Astrocyte (in vitro differentiated cells and primary cell): ENCODE measurements at regions not wholly inside any gene's neighbourhood (a gene's known extent, or its start where the extent isn't known, plus 50 kb on each side); places are given as distances from the start of the nearest gene placed in this dataset.

Source experiments
- DNase-seq: peaks from one replicate; pipeline ENCODE4 v3.0.0-alpha.2; 2010; ENCODE audit warnings: low read depth
- FAIRE-seq: peaks from 2 replicates; lab custom pipeline; 2011; peaks lifted over from hg19 to GRCh38; lab: Jason Lieb, UNC
- H2AFZ ChIP-seq: 2 replicates; pipeline ENCODE4 v1.6.0; 2012; ENCODE audit warnings: low read depth, low read length, inconsistent platforms
- H3K27ac ChIP-seq: 2 replicates; pipeline ENCODE4 v1.5.1; 2011; ENCODE audit warnings: low read depth, low read length, inconsistent platforms
- H3K27me3 ChIP-seq: 2 replicates; pipeline ENCODE4 v1.6.0; 2011; ENCODE audit warnings: low read length, inconsistent platforms; ENCODE audit not compliant: insufficient read depth
- H3K36me3 ChIP-seq: 2 replicates; pipeline ENCODE4 v1.5.1; 2011; ENCODE audit warnings: low read length, inconsistent platforms; ENCODE audit not compliant: insufficient read depth
- H3K4me1 ChIP-seq: 2 replicates; pipeline ENCODE4 v1.5.1; 2011; ENCODE audit warnings: low read length, inconsistent platforms; ENCODE audit not compliant: insufficient read depth
- H3K4me2 ChIP-seq: 2 replicates; pipeline ENCODE4 v1.6.0; 2012; ENCODE audit warnings: low read length, inconsistent platforms
- H3K4me3 ChIP-seq: 2 replicates; pipeline ENCODE4 v1.5.1; 2011; ENCODE audit warnings: low read depth, mild to moderate bottlenecking, low read length, inconsistent platforms; ENCODE audit not compliant: insufficient read depth
- H3K79me2 ChIP-seq: 2 replicates; pipeline ENCODE4 v1.6.0; 2012; ENCODE audit warnings: mild to moderate bottlenecking, low read length, inconsistent platforms; ENCODE audit not compliant: insufficient read depth
- H3K9ac ChIP-seq: 2 replicates; pipeline ENCODE4 v1.6.0; 2012; ENCODE audit warnings: mild to moderate bottlenecking, low read length, inconsistent platforms
- H3K9me3 ChIP-seq: 2 replicates; pipeline ENCODE4 v1.5.1; 2012; ENCODE audit warnings: low read depth, mild to moderate bottlenecking, low read length, inconsistent platforms; ENCODE audit not compliant: insufficient read depth
- H4K20me1 ChIP-seq: 2 replicates; pipeline ENCODE4 v1.6.0; 2012; ENCODE audit warnings: low read length, inconsistent platforms; ENCODE audit not compliant: insufficient read depth
- H3K27ac Mint-ChIP-seq: one replicate; pipeline ENCODE4 v1.8.0; 2021; ENCODE audit warnings: mild to moderate bottlenecking, mixed read lengths; ENCODE audit not compliant: unreplicated experiment
- H3K27me3 Mint-ChIP-seq: one replicate; pipeline ENCODE4 v1.8.0; 2021; ENCODE audit warnings: low read depth, mixed read lengths; ENCODE audit not compliant: unreplicated experiment
- H3K36me3 Mint-ChIP-seq: one replicate; pipeline ENCODE4 v1.8.0; 2021; ENCODE audit warnings: low read depth, mixed read lengths; ENCODE audit not compliant: unreplicated experiment
- H3K4me1 Mint-ChIP-seq: one replicate; pipeline ENCODE4 v1.8.0; 2021; ENCODE audit warnings: low read depth, mixed read lengths; ENCODE audit not compliant: unreplicated experiment
- H3K4me3 Mint-ChIP-seq: one replicate; pipeline ENCODE4 v1.8.0; 2021; ENCODE audit warnings: mild to moderate bottlenecking, moderate library complexity, mixed read lengths; ENCODE audit not compliant: unreplicated experiment
- H3K9me3 Mint-ChIP-seq: one replicate; pipeline ENCODE4 v1.8.0; 2021; ENCODE audit warnings: mild to moderate bottlenecking, mixed read lengths; ENCODE audit not compliant: unreplicated experiment
- EZH2 ChIP-seq: IDR thresholded peaks from 2 replicates; pipeline ENCODE4 v1.6.1; 2012; ENCODE audit warnings: mild to moderate bottlenecking, low read length, inconsistent platforms; ENCODE audit not compliant: insufficient read depth
- TF ChIP-seq, protein P1 (sequence below): IDR thresholded peaks from 2 replicates; pipeline ENCODE4 v1.5.1; 2011; ENCODE audit warnings: low read depth, mild to moderate bottlenecking, inconsistent platforms, low read length, moderate library complexity; ENCODE audit not compliant: insufficient read depth

DNA sequence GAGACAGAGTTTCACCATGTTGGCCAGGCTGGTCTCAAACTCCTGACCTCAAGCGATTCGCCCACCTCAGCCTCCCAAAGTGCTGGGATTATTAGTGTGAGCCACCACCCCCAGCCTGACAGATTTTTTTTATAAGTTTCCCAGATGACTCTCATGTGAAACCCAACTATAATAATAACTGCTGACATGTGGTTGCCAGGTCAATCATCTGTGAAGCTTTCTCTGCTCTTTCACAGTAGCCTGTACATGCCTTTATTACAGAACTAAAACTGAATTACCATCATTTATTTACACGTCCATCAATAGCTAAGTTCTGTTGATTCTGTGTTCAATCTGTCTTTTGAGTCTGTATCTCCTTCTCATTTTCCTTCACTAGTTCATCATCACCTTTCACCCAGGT is 218.5 kb downstream of the RPS29 start:
- Histone ChIP-seq H3K4me1 (no peaks in the 10 kb centered on the region), H3K36me3 (no peaks in the 10 kb centered on the region), H4K20me1 (no peaks in the 10 kb centered on the region), H3K27me3 (no peaks in the 10 kb centered on the region), H3K27ac (no peak overlapping the region), H3K9ac (no peak overlapping the region), H3K9me3 (no peaks in the 10 kb centered on the region), H3K79me2 (no peaks in the 10 kb centered on the region), H2AFZ (no peak overlapping the region), H3K4me2 (no peak overlapping the region), H3K4me3 (no peak overlapping the region)
- Mint-ChIP-seq H3K27me3 (peaks cover 19% of the 10 kb centered on the region), H3K4me3 (no peak overlapping the region), H3K9me3 (no peaks in the 10 kb centered on the region), H3K4me1 (peaks cover 5% of the 10 kb centered on the region), H3K27ac (no peak overlapping the region), H3K36me3 (no peaks in the 10 kb centered on the region)
- DNase-seq (no peak), FAIRE-seq (no peak)
- TF ChIP-seq EZH2 = no peak
- TF ChIP-seq, protein P1, sequence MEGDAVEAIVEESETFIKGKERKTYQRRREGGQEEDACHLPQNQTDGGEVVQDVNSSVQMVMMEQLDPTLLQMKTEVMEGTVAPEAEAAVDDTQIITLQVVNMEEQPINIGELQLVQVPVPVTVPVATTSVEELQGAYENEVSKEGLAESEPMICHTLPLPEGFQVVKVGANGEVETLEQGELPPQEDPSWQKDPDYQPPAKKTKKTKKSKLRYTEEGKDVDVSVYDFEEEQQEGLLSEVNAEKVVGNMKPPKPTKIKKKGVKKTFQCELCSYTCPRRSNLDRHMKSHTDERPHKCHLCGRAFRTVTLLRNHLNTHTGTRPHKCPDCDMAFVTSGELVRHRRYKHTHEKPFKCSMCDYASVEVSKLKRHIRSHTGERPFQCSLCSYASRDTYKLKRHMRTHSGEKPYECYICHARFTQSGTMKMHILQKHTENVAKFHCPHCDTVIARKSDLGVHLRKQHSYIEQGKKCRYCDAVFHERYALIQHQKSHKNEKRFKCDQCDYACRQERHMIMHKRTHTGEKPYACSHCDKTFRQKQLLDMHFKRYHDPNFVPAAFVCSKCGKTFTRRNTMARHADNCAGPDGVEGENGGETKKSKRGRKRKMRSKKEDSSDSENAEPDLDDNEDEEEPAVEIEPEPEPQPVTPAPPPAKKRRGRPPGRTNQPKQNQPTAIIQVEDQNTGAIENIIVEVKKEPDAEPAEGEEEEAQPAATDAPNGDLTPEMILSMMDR = no peak

DNA sequence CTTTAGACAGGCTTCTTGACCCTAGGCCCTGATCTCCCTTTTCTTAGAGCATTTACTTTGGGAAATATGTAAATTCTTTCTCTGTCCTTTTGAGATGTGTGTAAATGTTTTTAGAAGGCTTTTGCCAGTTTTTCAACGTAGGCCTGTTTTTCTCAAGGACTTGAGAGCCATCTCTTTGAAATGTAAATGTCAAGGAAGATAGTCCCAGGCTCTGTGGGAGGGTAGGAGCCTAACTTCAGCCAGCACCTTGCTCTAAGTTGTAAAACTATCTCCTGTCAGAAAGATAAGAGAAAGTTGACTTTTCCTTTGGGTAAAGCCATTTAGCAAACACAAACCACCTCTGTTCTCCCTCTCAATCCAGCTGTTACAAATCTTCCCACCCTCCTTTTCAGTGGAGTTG is 219.8 kb downstream of the RPS29 start:
- Histone ChIP-seq H3K79me2 (no peaks in the 10 kb centered on the region), H3K9me3 (no peaks in the 10 kb centered on the region), H4K20me1 (no peaks in the 10 kb centered on the region), H3K36me3 (no peaks in the 10 kb centered on the region), H3K4me1 (no peaks in the 10 kb centered on the region), H3K27ac (no peak overlapping the region), H3K4me2 (no peak overlapping the region), H2AFZ (no peak overlapping the region), H3K4me3 (no peak overlapping the region), H3K9ac (no peak overlapping the region), H3K27me3 (no peaks in the 10 kb centered on the region)
- no peak overlapping the region for H3K4me3 Mint-ChIP-seq
- TF ChIP-seq EZH2 = no peak
- TF ChIP-seq, protein P1 = no peak
- peaks cover 4% of the 10 kb centered on the region for H3K9me3 Mint-ChIP-seq
- H3K27me3 Mint-ChIP-seq = peaks cover 22% of the 10 kb centered on the region
- H3K4me1 Mint-ChIP-seq = peaks cover 5% of the 10 kb centered on the region
- DNase-seq (no peak), FAIRE-seq (no peak)
- no peak overlapping the region for H3K27ac Mint-ChIP-seq
- no peaks in the 10 kb centered on the region for H3K36me3 Mint-ChIP-seq

DNA sequence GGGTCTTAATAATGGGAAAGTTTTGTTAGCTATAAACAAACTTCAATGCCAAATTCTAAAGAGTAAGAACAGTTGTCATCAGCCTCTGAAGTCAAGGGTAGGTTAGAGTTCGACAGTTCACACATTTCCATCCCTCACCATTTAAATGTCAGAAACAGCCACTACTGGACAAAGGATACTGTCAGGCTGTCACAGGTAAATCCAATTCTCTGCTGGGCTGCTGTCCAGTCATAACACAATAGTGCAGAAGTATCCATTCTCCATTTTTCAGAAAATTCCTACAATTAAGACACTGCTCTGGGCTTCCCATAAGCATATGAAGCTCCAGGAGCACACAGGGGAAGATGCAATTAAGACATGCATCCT is 221.4 kb downstream of the RPS29 start:
- H3K27me3 ChIP-seq = no peaks in the 10 kb centered on the region
- TF ChIP-seq, protein P1 = no peak
- no peak for TF ChIP-seq EZH2
- Mint-ChIP-seq H3K27me3 (peaks cover 33% of the 10 kb centered on the region), H3K4me3 (no peak overlapping the region), H3K9me3 (peaks cover 10% of the 10 kb centered on the region), H3K4me1 (peaks cover 5% of the 10 kb centered on the region), H3K27ac (no peak overlapping the region), H3K36me3 (peaks cover 3% of the 10 kb centered on the region)
- H2AFZ ChIP-seq = no peak overlapping the region
- H3K9ac ChIP-seq = no peak overlapping the region
- no peak overlapping the region for H3K27ac ChIP-seq
- H4K20me1 ChIP-seq = no peaks in the 10 kb centered on the region
- FAIRE-seq (no peak), DNase-seq (no peak)
- H3K4me1 ChIP-seq = no peaks in the 10 kb centered on the region
- no peak overlapping the region for H3K4me3 ChIP-seq
- H3K79me2 ChIP-seq = no peaks in the 10 kb centered on the region
- H3K9me3 ChIP-seq = no peaks in the 10 kb centered on the region
- no peak overlapping the region for H3K4me2 ChIP-seq
- H3K36me3 ChIP-seq = no peaks in the 10 kb centered on the region
